H1 (cell line): ENCODE measurements at regions not wholly inside any gene's neighbourhood (a gene's known extent, or its start where the extent isn't known, plus 50 kb on each side); places are given as distances from the start of the nearest gene placed in this dataset.
"Not testable (repeated sequence)": the region's sequence is repeated elsewhere in the genome, so short reads cannot be mapped to it uniquely, and the experiment has no call there.

Experiments
- CTCF ChIA-PET: fragments of 300-600 bp; sonication (Branson Sonifier 250); formaldehyde crosslinking; loops from one replicate; lab custom pipeline; 2021; ENCODE audit not compliant: partially characterized antibody; lab: Charles Lee
- POLR2A ChIA-PET: fragments of 300-600 bp; sonication (Branson Sonifier 250); formaldehyde crosslinking; loops from one replicate; lab custom pipeline; 2021; ENCODE audit warnings: inconsistent platforms; ENCODE audit not compliant: partially characterized antibody; lab: Charles Lee
- DNase-seq, 2 experiments: peaks; one replicate each; pipeline versions ENCODE4 v3.0.0 to v3.0.0-alpha.2; 2010 to 2022; ENCODE audit warnings: low spot score in 2 of 2, low read depth in 1 of 2, mixed read lengths in 1 of 2
- FAIRE-seq: peaks from 2 replicates; lab custom pipeline; 2011; peaks lifted over from hg19 to GRCh38; lab: Jason Lieb, UNC
- H2AFZ ChIP-seq: 2 replicates; pipeline ENCODE4 v1.8.1; 2012; ENCODE audit warnings: low read length, inconsistent platforms
- H2AK5ac ChIP-seq: 2 replicates; pipeline ENCODE4 v1.6.1; 2013; ENCODE audit warnings: low read depth, low read length
- H2BK120ac ChIP-seq: replicated peaks from 2 replicates; pipeline ENCODE3; 2013; ENCODE audit warnings: low read depth, low read length, inconsistent platforms
- H2BK12ac ChIP-seq: 2 replicates; pipeline ENCODE4 v1.6.1; 2013; ENCODE audit warnings: low read depth, low read length
- H2BK15ac ChIP-seq: 2 replicates; pipeline ENCODE4 v1.6.1; 2013; ENCODE audit warnings: low read length
- H2BK20ac ChIP-seq: 2 replicates; pipeline ENCODE4 v1.6.1; 2013; ENCODE audit warnings: low read length
- H2BK5ac ChIP-seq: 2 replicates; pipeline ENCODE4 v1.6.1; 2013; ENCODE audit warnings: low read depth, low read length
- H3K14ac ChIP-seq: 2 replicates; pipeline ENCODE4 v1.6.1; 2013; ENCODE audit warnings: inconsistent platforms; ENCODE audit not compliant: insufficient read length
- H3K18ac ChIP-seq: 2 replicates; pipeline ENCODE4 v1.6.1; 2013; ENCODE audit warnings: low read length; ENCODE audit errors: extremely low read depth
- H3K23ac ChIP-seq: 2 replicates; pipeline ENCODE4 v1.6.1; 2013; ENCODE audit warnings: inconsistent platforms; ENCODE audit not compliant: insufficient read length
- H3K23me2 ChIP-seq: 2 replicates; pipeline ENCODE4 v1.6.1; 2013; ENCODE audit warnings: low read depth, low read length
- H3K27ac ChIP-seq: 2 replicates; pipeline ENCODE4 v1.6.1; 2011; ENCODE audit warnings: low read depth, low read length, inconsistent platforms
- H3K27me3 ChIP-seq, 4 experiments: replicated peaks in 1 of 4; 1 replicate in 1 of 4; 2 replicates in 3 of 4; pipeline versions ENCODE4 v1.6.1 to v1.8.1; 2011 to 2013; ENCODE audit warnings: low read length in 3 of 4, mild to moderate bottlenecking in 3 of 4, inconsistent platforms in 2 of 4, mixed read lengths in 2 of 4, moderate library complexity in 1 of 4; ENCODE audit not compliant: control insufficient read depth in 3 of 4, insufficient read depth in 3 of 4; ENCODE audit errors: extremely low read depth in 1 of 4
- H3K36me3 ChIP-seq, 4 experiments: 2 replicates each; pipeline versions ENCODE4 v1.6.1 to v1.8.1; 2011 to 2013; ENCODE audit warnings: mild to moderate bottlenecking in 4 of 4, low read length in 3 of 4, moderate library complexity in 2 of 4, control low read depth in 1 of 4, inconsistent platforms in 1 of 4; ENCODE audit not compliant: insufficient read depth in 4 of 4, control insufficient read depth in 2 of 4
- H3K4ac ChIP-seq: replicated peaks from 2 replicates; pipeline ENCODE3; 2013; ENCODE audit warnings: low read length, low read depth, mixed read lengths, inconsistent platforms; ENCODE audit not compliant: insufficient read length
- H3K4me1 ChIP-seq, 4 experiments: replicated peaks in 1 of 4; 1 replicate in 1 of 4; 2 replicates in 3 of 4; pipeline versions ENCODE4 v1.6.1 to v1.8.1; 2011 to 2013; ENCODE audit warnings: low read length in 3 of 4, inconsistent platforms in 2 of 4, mixed read lengths in 1 of 4; ENCODE audit not compliant: insufficient read depth in 4 of 4, control insufficient read depth in 3 of 4
- H3K4me2 ChIP-seq, 2 experiments: 2 replicates each; pipeline versions ENCODE4 v1.6.1 to v1.8.1; 2011 to 2013; ENCODE audit warnings: low read depth in 2 of 2, low read length in 2 of 2, control low read depth in 1 of 2, inconsistent platforms in 1 of 2, mild to moderate bottlenecking in 1 of 2; ENCODE audit not compliant: insufficient read depth in 1 of 2
- H3K4me3 ChIP-seq, 4 experiments: fragments of 200-600, 300-600 bp in 1 of 4; sonication (generic), shearing (Covaris generic), sonication (Bioruptor Twin) in 1 of 4; 2 replicates each; pipeline versions ENCODE4 v1.5.1 to v1.8.1; 2011 to 2016; ENCODE audit warnings: low read length in 4 of 4, low read depth in 3 of 4, control low read depth in 2 of 4, inconsistent platforms in 2 of 4, mild to moderate bottlenecking in 2 of 4, mixed read lengths in 1 of 4, moderate library complexity in 1 of 4; ENCODE audit not compliant: insufficient read depth in 2 of 4; ENCODE audit errors: extremely low read depth in 1 of 4
- H3K56ac ChIP-seq: replicated peaks from 2 replicates; pipeline ENCODE3; 2013; ENCODE audit warnings: low read depth, mild to moderate bottlenecking, mixed read lengths, low read length, inconsistent platforms; ENCODE audit not compliant: insufficient read length
- H3K79me1 ChIP-seq: 2 replicates; pipeline ENCODE4 v1.6.1; 2013; ENCODE audit warnings: low read depth, low read length, control low read depth
- H3K79me2 ChIP-seq, 2 experiments: 2 replicates each; pipeline versions ENCODE4 v1.6.1 to v1.8.1; 2012 to 2013; ENCODE audit warnings: low read length in 2 of 2, mild to moderate bottlenecking in 2 of 2, inconsistent platforms in 1 of 2; ENCODE audit not compliant: insufficient read depth in 2 of 2, control insufficient read depth in 1 of 2
- H3K9ac ChIP-seq, 4 experiments: replicated peaks in 1 of 4; 1 replicate in 1 of 4; 2 replicates in 3 of 4; pipeline versions ENCODE4 v1.6.1 to v1.8.1; 2011 to 2013; ENCODE audit warnings: low read depth in 3 of 4, low read length in 3 of 4, control low read depth in 2 of 4, mild to moderate bottlenecking in 2 of 4, moderate library complexity in 2 of 4, inconsistent platforms in 1 of 4; ENCODE audit errors: extremely low read depth in 1 of 4
- H3K9me3 ChIP-seq, 2 experiments: 2 replicates each; pipeline versions ENCODE4 v1.6.1 to v1.8.1; 2012 to 2013; ENCODE audit warnings: mild to moderate bottlenecking in 2 of 2, moderate library complexity in 2 of 2, control low read depth in 1 of 2, inconsistent platforms in 1 of 2, low read depth in 1 of 2, low read length in 1 of 2, mixed read lengths in 1 of 2; ENCODE audit not compliant: insufficient read depth in 2 of 2
- H4K20me1 ChIP-seq, 2 experiments: replicated peaks in 1 of 2; 2 replicates each; pipeline versions ENCODE3 to v1.8.1; 2011 to 2013; ENCODE audit warnings: inconsistent platforms in 2 of 2, low read length in 2 of 2, mild to moderate bottlenecking in 1 of 2; ENCODE audit not compliant: insufficient read depth in 2 of 2, control insufficient read depth in 1 of 2
- H4K5ac ChIP-seq: 2 replicates; pipeline ENCODE4 v1.6.1; 2013; ENCODE audit warnings: low read length, low read depth, mixed read lengths, inconsistent platforms; ENCODE audit not compliant: insufficient read length
- H4K8ac ChIP-seq: 2 replicates; pipeline ENCODE4 v1.8.0; 2013; ENCODE audit warnings: mild to moderate bottlenecking, moderate library complexity, low read length, inconsistent platforms; ENCODE audit not compliant: insufficient read depth; ENCODE audit errors: extremely low read depth
- H4K91ac ChIP-seq: replicated peaks from 2 replicates; pipeline ENCODE3; 2013; ENCODE audit warnings: low read length, mixed read lengths, inconsistent platforms; ENCODE audit not compliant: insufficient read length
- WGBS, 2 experiments: shearing (Covaris generic) in 1 of 2; methylation state at CpG; one replicate each; pipeline versions ENCODE4 v1.1.6 to v1.1.7; 2013 to 2015; ENCODE audit warnings: low lambda C conversion rate in 2 of 2, mixed read lengths in 2 of 2, inconsistent platforms in 1 of 2, low coverage in 1 of 2, missing lambda C conversion rate in 1 of 2; ENCODE audit not compliant: insufficient replicate concordance in 2 of 2, insufficient coverage in 1 of 2, insufficient read length in 1 of 2; ENCODE audit errors: extremely low coverage in 1 of 2, missing lambda C conversion rate in 1 of 2; 5-methylcytosine and 5-hydroxymethylcytosine counted together

- H2BK5ac ChIP-seq, H2BK20ac ChIP-seq, CTCF ChIA-PET, H3K27me3 ChIP-seq, POLR2A ChIA-PET, H3K4me2 ChIP-seq, H3K79me2 ChIP-seq, H3K9ac ChIP-seq, H3K23me2 ChIP-seq, H2AK5ac ChIP-seq, H3K27ac ChIP-seq, H4K91ac ChIP-seq, FAIRE-seq, H2BK12ac ChIP-seq, H3K4ac ChIP-seq, H3K56ac ChIP-seq, H3K4me1 ChIP-seq, H3K14ac ChIP-seq, H2BK120ac ChIP-seq, H3K18ac ChIP-seq, DNase-seq, H4K20me1 ChIP-seq, H4K8ac ChIP-seq, H3K4me3 ChIP-seq, H2AFZ ChIP-seq, H3K23ac ChIP-seq, H3K79me1 ChIP-seq, H4K5ac ChIP-seq, H2BK15ac ChIP-seq, H3K36me3 ChIP-seq: not testable (repeated sequence)
- 81% methylated on average over 2 of the region's 2 CpGs; no CpG with 5 or more reads in 1 of the 2 experiments for WGBS, 2 experiments
- H3K9me3 ChIP-seq, result peaks cover 20 to 45% of the 10 kb centered on the region in 2 experiments
These were observed 591.7 kb downstream of the ALG10 start for GRCh38 chr12:34613988-34614387.
